ENCODE measurements at regions not wholly inside any gene's neighbourhood (a gene's known extent, or its start where the extent isn't known, plus 50 kb on each side); places are given as distances from the start of the nearest gene placed in this dataset.

GRCh38 chr6:114592506-114592905 is 249.7 kb upstream of the HS3ST5 start:
- no peaks in the 10 kb centered on the region for H3K36me3 ChIP-seq (ENCODE audit: insufficient read depth, low read length, poor library complexity, severe bottlenecking)
- ChIA-PET CTCF (no interaction called here), POLR2A (ENCODE audit: low non-redundant PET) (no interaction called here)
- intact Hi-C loops (cut with micrococcal nuclease; ENCODE audit: unreplicated experiment), result no loop called here
- H3K4me3 ChIP-seq (ENCODE audit: low read depth, low read length, poor library complexity, severe bottlenecking), result no peak overlapping the region
- no peak for DNase-seq (ENCODE audit: low spot score)
- no peaks in the 10 kb centered on the region for H3K9me3 ChIP-seq (ENCODE audit: low read depth, low read length, poor library complexity, severe bottlenecking)
- H3K27ac ChIP-seq (ENCODE audit: low read depth, low read length, poor library complexity, severe bottlenecking), result no peak overlapping the region
- H3K4me1 ChIP-seq (ENCODE audit: insufficient read depth, low read length, poor library complexity, severe bottlenecking), result no peaks in the 10 kb centered on the region
- BruUV-seq (replicated peaks), result no TSS peak
- H3K27me3 ChIP-seq (replicated peaks; ENCODE audit: insufficient read depth, low read depth, low read length, poor library complexity), result peaks cover 2% of the 10 kb centered on the region
- no peak for TF ChIP-seq CTCF (conservative IDR thresholded peaks at IDR 0.05; ENCODE audit: low read depth, low read length)
- no peak for TF ChIP-seq EZH2 (IDR thresholded peaks at IDR 0.05; ENCODE audit: borderline replicate concordance, low read depth, low read length, poor library complexity, severe bottlenecking)

- intact Hi-C loops (cut with micrococcal nuclease; ENCODE audit: unreplicated experiment), result no loop called here
- Histone ChIP-seq H3K27ac (ENCODE audit: low read depth, low read length, poor library complexity, severe bottlenecking) (no peak overlapping the region), H3K36me3 (ENCODE audit: insufficient read depth, low read length, poor library complexity, severe bottlenecking) (no peaks in the 10 kb centered on the region), H3K27me3 (replicated peaks; ENCODE audit: insufficient read depth, low read depth, low read length, poor library complexity) (peaks cover 3% of the 10 kb centered on the region), H3K4me3 (ENCODE audit: low read depth, low read length, poor library complexity, severe bottlenecking) (no peak overlapping the region), H3K4me1 (ENCODE audit: insufficient read depth, low read length, poor library complexity, severe bottlenecking) (no peaks in the 10 kb centered on the region), H3K9me3 (ENCODE audit: low read depth, low read length, poor library complexity, severe bottlenecking) (no peaks in the 10 kb centered on the region)
- ChIA-PET CTCF (no interaction called here), POLR2A (ENCODE audit: low non-redundant PET) (no interaction called here)
- DNase-seq (ENCODE audit: low spot score), result no peak
- no peak for TF ChIP-seq EZH2 (IDR thresholded peaks at IDR 0.05; ENCODE audit: borderline replicate concordance, low read depth, low read length, poor library complexity, severe bottlenecking)
- no peak for TF ChIP-seq CTCF (conservative IDR thresholded peaks at IDR 0.05; ENCODE audit: low read depth, low read length)
- BruUV-seq (replicated peaks), result no TSS peak
These were observed 245.9 kb upstream of the HS3ST5 start for GRCh38 chr6:114588726-114589125.

GRCh38 chr6:114586298-114586697 is 243.5 kb upstream of the HS3ST5 start:
- Histone ChIP-seq H3K27ac (ENCODE audit: low read depth, low read length, poor library complexity, severe bottlenecking) (no peak overlapping the region), H3K4me1 (ENCODE audit: insufficient read depth, low read length, poor library complexity, severe bottlenecking) (no peaks in the 10 kb centered on the region), H3K9me3 (ENCODE audit: low read depth, low read length, poor library complexity, severe bottlenecking) (no peaks in the 10 kb centered on the region), H3K27me3 (replicated peaks; ENCODE audit: insufficient read depth, low read depth, low read length, poor library complexity) (peaks cover 3% of the 10 kb centered on the region), H3K4me3 (ENCODE audit: low read depth, low read length, poor library complexity, severe bottlenecking) (no peak overlapping the region), H3K36me3 (ENCODE audit: insufficient read depth, low read length, poor library complexity, severe bottlenecking) (no peaks in the 10 kb centered on the region)
- CTCF ChIA-PET, result no interaction called here
- no TSS peak for BruUV-seq (replicated peaks)
- DNase-seq (ENCODE audit: low spot score), result no peak
- POLR2A ChIA-PET (ENCODE audit: low non-redundant PET), result no interaction called here
- intact Hi-C loops (cut with micrococcal nuclease; ENCODE audit: unreplicated experiment), result no loop called here
- TF ChIP-seq CTCF (conservative IDR thresholded peaks at IDR 0.05; ENCODE audit: low read depth, low read length) (no peak), EZH2 (IDR thresholded peaks at IDR 0.05; ENCODE audit: borderline replicate concordance, low read depth, low read length, poor library complexity, severe bottlenecking) (no peak)

All from A673 (cell line).